CD4-positive, alpha-beta memory T cell (primary cell): ENCODE measurements at regions not wholly inside any gene's neighbourhood (a gene's known extent, or its start where the extent isn't known, plus 50 kb on each side); places are given as distances from the start of the nearest gene placed in this dataset.

Experiments used
- CTCF ChIA-PET: fragments of 350-600 bp; sonication (Branson Sonifier 250); formaldehyde crosslinking; loops from one replicate; lab custom pipeline; 2021; ENCODE audit warnings: inconsistent platforms; ENCODE audit not compliant: partially characterized antibody; lab: Charles Lee
- POLR2A ChIA-PET: fragments of 350-600 bp; sonication (Branson Sonifier 250); formaldehyde crosslinking; loops from one replicate; lab custom pipeline; 2021; ENCODE audit not compliant: partially characterized antibody; lab: Charles Lee
- DNase-seq, 5 donors: peaks; one replicate each; pipeline versions ENCODE4 v3.0.0 to v3.0.0-alpha.2; 2020 to 2022; ENCODE audit warnings: mixed read lengths in 1 of 5
- H3K27ac ChIP-seq: one replicate; pipeline ENCODE4 v1.7.0; 2013; ENCODE audit warnings: low read depth, low read length
- H3K27me3 ChIP-seq: 2 replicates; pipeline ENCODE4 v1.7.0; 2013; ENCODE audit warnings: mild to moderate bottlenecking, low read length, moderate library complexity; ENCODE audit not compliant: insufficient read depth
- H3K36me3 ChIP-seq: 2 replicates; pipeline ENCODE4 v1.7.0; 2013; ENCODE audit warnings: mild to moderate bottlenecking, low read length, moderate library complexity; ENCODE audit not compliant: insufficient read depth
- H3K4me1 ChIP-seq: 2 replicates; pipeline ENCODE4 v1.7.0; 2013; ENCODE audit warnings: mild to moderate bottlenecking, low read length, moderate library complexity; ENCODE audit not compliant: insufficient read depth
- H3K4me3 ChIP-seq, 2 donors: one replicate each; pipeline ENCODE4 v1.7.0; 2013; ENCODE audit warnings: low read length in 2 of 2, mild to moderate bottlenecking in 1 of 2
- H3K9me3 ChIP-seq, 2 donors: one replicate each; pipeline ENCODE4 v1.7.0; 2013; ENCODE audit warnings: low read length in 2 of 2, control low read depth in 1 of 2; ENCODE audit not compliant: control insufficient read depth in 1 of 2
- H3K27ac Mint-ChIP-seq, 7 donors: one replicate each; pipeline ENCODE4 v1.8.0; 2020 to 2021; ENCODE audit warnings: mixed read lengths in 7 of 7, mild to moderate bottlenecking in 6 of 7, inconsistent platforms in 3 of 7, moderate library complexity in 3 of 7
- H3K27me3 Mint-ChIP-seq, 2 donors: one replicate each; pipeline ENCODE4 v1.8.0; 2020 to 2021; ENCODE audit warnings: mixed read lengths in 2 of 2
- H3K36me3 Mint-ChIP-seq, 2 donors: one replicate each; pipeline ENCODE4 v1.8.0; 2020 to 2021; ENCODE audit warnings: mixed read lengths in 2 of 2, inconsistent platforms in 1 of 2, mild to moderate bottlenecking in 1 of 2
- H3K4me1 Mint-ChIP-seq, 4 donors: one replicate each; pipeline ENCODE4 v1.8.0; 2020 to 2021; ENCODE audit warnings: mixed read lengths in 4 of 4, mild to moderate bottlenecking in 1 of 4
- H3K4me3 Mint-ChIP-seq, 8 donors: one replicate each; pipeline ENCODE4 v1.8.0; 2020 to 2021; ENCODE audit warnings: mixed read lengths in 8 of 8, mild to moderate bottlenecking in 7 of 8, moderate library complexity in 6 of 8, inconsistent platforms in 3 of 8
- H3K9me3 Mint-ChIP-seq, 8 donors: one replicate each; pipeline ENCODE4 v1.8.0; 2020 to 2021; ENCODE audit warnings: mixed read lengths in 8 of 8, mild to moderate bottlenecking in 5 of 8, inconsistent platforms in 3 of 8, moderate library complexity in 1 of 8
- intact Hi-C: fragments of 100-400 bp; cut with micrococcal nuclease; formaldehyde crosslinking; loops from one replicate; pipeline ENCODE4 v1.15.1; 2023

GRCh38 chr15:39153716-39154115, 427.2 kb upstream of the THBS1 start:
- no peaks in the 10 kb centered on the region for H3K27me3 ChIP-seq
- no peaks in the 10 kb centered on the region for H3K4me1 Mint-ChIP-seq
- no peak for DNase-seq
- no peak overlapping the region for H3K27ac ChIP-seq
- H3K36me3 ChIP-seq, result no peaks in the 10 kb centered on the region
- H3K27ac Mint-ChIP-seq, result no peak overlapping the region
- peaks cover 4 to 7% of the 10 kb centered on the region in 2 donors for H3K27me3 Mint-ChIP-seq
- no peaks in the 10 kb centered on the region for H3K9me3 Mint-ChIP-seq
- ChIA-PET CTCF (interaction anchor here (0.7 kb wide), 1 partner anchor 344 kb away, joined by 4 read pairs; no protein-coding TSS in a partner anchor), POLR2A (no interaction called here)
- intact Hi-C loops, result no loop called here
- no peak overlapping the region for H3K4me3 ChIP-seq
- no peak overlapping the region for H3K4me3 Mint-ChIP-seq
- H3K4me1 ChIP-seq, result no peaks in the 10 kb centered on the region
- no peaks in the 10 kb centered on the region for H3K9me3 ChIP-seq
- no peaks in the 10 kb centered on the region for H3K36me3 Mint-ChIP-seq

GRCh38 chr15:39154227-39154638, 426.6 kb upstream of the THBS1 start:
- no peaks in the 10 kb centered on the region for H3K4me1 ChIP-seq
- no peaks in the 10 kb centered on the region for H3K36me3 ChIP-seq
- no peaks in the 10 kb centered on the region for H3K27me3 ChIP-seq
- H3K27me3 Mint-ChIP-seq, result peaks cover 4 to 7% of the 10 kb centered on the region in 2 donors
- DNase-seq, result no peak
- no peak overlapping the region for H3K27ac ChIP-seq
- no peaks in the 10 kb centered on the region for H3K4me1 Mint-ChIP-seq
- no peaks in the 10 kb centered on the region for H3K36me3 Mint-ChIP-seq
- H3K9me3 Mint-ChIP-seq, result no peaks in the 10 kb centered on the region
- H3K9me3 ChIP-seq, result no peaks in the 10 kb centered on the region
- H3K4me3 Mint-ChIP-seq, result no peak overlapping the region
- ChIA-PET POLR2A (no interaction called here), CTCF (no interaction called here)
- intact Hi-C loops, result no loop called here
- H3K27ac Mint-ChIP-seq, result no peak overlapping the region
- H3K4me3 ChIP-seq, result no peak overlapping the region

- ChIA-PET CTCF (no interaction called here), POLR2A (no interaction called here)
- Histone ChIP-seq H3K4me1 (no peaks in the 10 kb centered on the region), H3K9me3 (no peaks in the 10 kb centered on the region), H3K27ac (no peak overlapping the region), H3K4me3 (no peak overlapping the region), H3K36me3 (no peaks in the 10 kb centered on the region), H3K27me3 (no peaks in the 10 kb centered on the region)
- Mint-ChIP-seq H3K27me3 (peaks cover 4 to 7% of the 10 kb centered on the region in 2 donors), H3K4me3 (no peak overlapping the region), H3K9me3 (no peaks in the 10 kb centered on the region), H3K4me1 (no peaks in the 10 kb centered on the region), H3K27ac (no peak overlapping the region), H3K36me3 (no peaks in the 10 kb centered on the region)
- DNase-seq, result no peak
- intact Hi-C loops, result no loop called here
Measured at GRCh38 chr15:39154776-39155175, 426.1 kb upstream of the THBS1 start.

- POLR2A ChIA-PET, result no interaction called here
- Mint-ChIP-seq H3K9me3 (no peaks in the 10 kb centered on the region), H3K27me3 (peaks cover 4 to 7% of the 10 kb centered on the region in 2 donors), H3K27ac (no peak overlapping the region), H3K4me3 (no peak overlapping the region), H3K36me3 (no peaks in the 10 kb centered on the region), H3K4me1 (no peaks in the 10 kb centered on the region)
- CTCF ChIA-PET, result no interaction called here
- Histone ChIP-seq H3K36me3 (no peaks in the 10 kb centered on the region), H3K27me3 (no peaks in the 10 kb centered on the region), H3K27ac (no peak overlapping the region), H3K9me3 (no peaks in the 10 kb centered on the region), H3K4me3 (no peak overlapping the region), H3K4me1 (no peaks in the 10 kb centered on the region)
- DNase-seq, result no peak
- intact Hi-C loops, result no loop called here
Measured at GRCh38 chr15:39156166-39156565, 424.7 kb upstream of the THBS1 start.

- intact Hi-C loops, result no loop called here
- Histone ChIP-seq H3K9me3 (no peaks in the 10 kb centered on the region), H3K4me1 (no peaks in the 10 kb centered on the region), H3K4me3 (no peak overlapping the region), H3K27me3 (no peaks in the 10 kb centered on the region), H3K36me3 (no peaks in the 10 kb centered on the region), H3K27ac (no peak overlapping the region)
- H3K27me3 Mint-ChIP-seq, result peaks cover 4 to 7% of the 10 kb centered on the region in 2 donors
- no peak overlapping the region for H3K27ac Mint-ChIP-seq
- H3K9me3 Mint-ChIP-seq, result no peaks in the 10 kb centered on the region
- POLR2A ChIA-PET, result interaction anchor here (0.6 kb wide), 1 partner anchor 366 kb away, joined by 3 read pairs; no protein-coding TSS in a partner anchor
- CTCF ChIA-PET, result no interaction called here
- DNase-seq, result no peak
- no peak overlapping the region for H3K4me3 Mint-ChIP-seq
- H3K4me1 Mint-ChIP-seq, result no peaks in the 10 kb centered on the region
- H3K36me3 Mint-ChIP-seq, result no peaks in the 10 kb centered on the region
Measured at GRCh38 chr15:39156646-39157250, 424.1 kb upstream of the THBS1 start.

- CTCF ChIA-PET, result no interaction called here
- Mint-ChIP-seq H3K36me3 (no peaks in the 10 kb centered on the region), H3K4me1 (no peaks in the 10 kb centered on the region), H3K27me3 (peaks cover 4 to 7% of the 10 kb centered on the region in 2 donors), H3K4me3 (no peak overlapping the region), H3K9me3 (peaks cover 0 to 4% (median 0%) of the 10 kb centered on the region in 8 donors), H3K27ac (no peak overlapping the region)
- no peaks in the 10 kb centered on the region for H3K4me1 ChIP-seq
- intact Hi-C loops, result no loop called here
- no peaks in the 10 kb centered on the region for H3K27me3 ChIP-seq
- DNase-seq, result no peak
- no peaks in the 10 kb centered on the region for H3K36me3 ChIP-seq
- POLR2A ChIA-PET, result no interaction called here
- no peak overlapping the region for H3K4me3 ChIP-seq
- H3K27ac ChIP-seq, result no peak overlapping the region
- H3K9me3 ChIP-seq, result no peaks in the 10 kb centered on the region
Measured at GRCh38 chr15:39157882-39158281, 423.0 kb upstream of the THBS1 start.

- POLR2A ChIA-PET, result no interaction called here
- Mint-ChIP-seq H3K4me1 (no peaks in the 10 kb centered on the region), H3K4me3 (no peak overlapping the region), H3K9me3 (peaks cover 0 to 6% (median 1%) of the 10 kb centered on the region in 8 donors), H3K36me3 (no peaks in the 10 kb centered on the region), H3K27ac (no peak overlapping the region), H3K27me3 (peaks cover 4 to 6% of the 10 kb centered on the region in 2 donors)
- H3K9me3 ChIP-seq, result no peaks in the 10 kb centered on the region
- no peak overlapping the region for H3K27ac ChIP-seq
- H3K4me1 ChIP-seq, result no peaks in the 10 kb centered on the region
- CTCF ChIA-PET, result no interaction called here
- intact Hi-C loops, result no loop called here
- H3K36me3 ChIP-seq, result no peaks in the 10 kb centered on the region
- no peaks in the 10 kb centered on the region for H3K27me3 ChIP-seq
- no peak overlapping the region for H3K4me3 ChIP-seq
- DNase-seq, result no peak
Measured at GRCh38 chr15:39159833-39160232, 421.0 kb upstream of the THBS1 start.
